ENCODE measurements at regions not wholly inside any gene's neighbourhood (a gene's known extent, or its start where the extent isn't known, plus 50 kb on each side); places are given as distances from the start of the nearest gene placed in this dataset.

DNA sequence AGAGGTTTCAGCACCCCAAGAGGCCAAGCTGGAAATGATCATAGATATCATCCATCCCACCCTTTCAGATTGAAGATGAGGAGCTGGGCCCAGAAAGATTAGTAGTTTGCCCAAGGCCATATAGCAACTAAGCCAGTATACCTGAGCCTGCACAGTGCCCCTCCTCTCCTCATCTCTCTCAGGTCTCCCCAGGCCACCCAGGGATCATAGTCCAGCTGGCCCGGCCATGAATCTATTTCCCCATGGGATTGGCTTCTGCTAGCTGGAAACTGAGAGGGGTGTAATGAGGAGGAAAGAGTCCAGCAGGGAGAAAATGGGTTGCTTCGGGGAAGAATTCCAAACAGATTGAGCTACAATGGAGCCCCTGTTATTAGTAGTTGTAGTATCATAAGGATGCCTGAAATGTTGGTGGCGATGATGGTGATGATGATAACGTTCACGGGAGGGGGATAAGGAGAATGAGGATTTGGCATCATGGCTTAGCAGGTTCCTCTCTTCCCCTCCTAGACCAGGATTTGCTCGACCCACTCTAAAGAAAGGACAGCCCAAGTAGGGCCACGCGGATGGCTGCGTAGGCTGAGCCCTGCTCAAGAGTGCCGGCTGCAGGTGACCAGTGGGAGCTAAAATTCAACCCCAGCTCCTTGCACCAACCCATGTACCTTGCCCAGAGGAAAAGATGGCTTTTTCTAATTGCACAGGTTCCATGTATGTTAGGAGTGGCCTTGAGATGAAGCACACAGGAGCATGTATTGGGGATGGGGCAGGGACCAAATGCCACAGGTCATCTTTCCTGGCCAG, 117.8 kb upstream of the PJA1 start (continued):
- TF ChIP-seq, protein P1, sequence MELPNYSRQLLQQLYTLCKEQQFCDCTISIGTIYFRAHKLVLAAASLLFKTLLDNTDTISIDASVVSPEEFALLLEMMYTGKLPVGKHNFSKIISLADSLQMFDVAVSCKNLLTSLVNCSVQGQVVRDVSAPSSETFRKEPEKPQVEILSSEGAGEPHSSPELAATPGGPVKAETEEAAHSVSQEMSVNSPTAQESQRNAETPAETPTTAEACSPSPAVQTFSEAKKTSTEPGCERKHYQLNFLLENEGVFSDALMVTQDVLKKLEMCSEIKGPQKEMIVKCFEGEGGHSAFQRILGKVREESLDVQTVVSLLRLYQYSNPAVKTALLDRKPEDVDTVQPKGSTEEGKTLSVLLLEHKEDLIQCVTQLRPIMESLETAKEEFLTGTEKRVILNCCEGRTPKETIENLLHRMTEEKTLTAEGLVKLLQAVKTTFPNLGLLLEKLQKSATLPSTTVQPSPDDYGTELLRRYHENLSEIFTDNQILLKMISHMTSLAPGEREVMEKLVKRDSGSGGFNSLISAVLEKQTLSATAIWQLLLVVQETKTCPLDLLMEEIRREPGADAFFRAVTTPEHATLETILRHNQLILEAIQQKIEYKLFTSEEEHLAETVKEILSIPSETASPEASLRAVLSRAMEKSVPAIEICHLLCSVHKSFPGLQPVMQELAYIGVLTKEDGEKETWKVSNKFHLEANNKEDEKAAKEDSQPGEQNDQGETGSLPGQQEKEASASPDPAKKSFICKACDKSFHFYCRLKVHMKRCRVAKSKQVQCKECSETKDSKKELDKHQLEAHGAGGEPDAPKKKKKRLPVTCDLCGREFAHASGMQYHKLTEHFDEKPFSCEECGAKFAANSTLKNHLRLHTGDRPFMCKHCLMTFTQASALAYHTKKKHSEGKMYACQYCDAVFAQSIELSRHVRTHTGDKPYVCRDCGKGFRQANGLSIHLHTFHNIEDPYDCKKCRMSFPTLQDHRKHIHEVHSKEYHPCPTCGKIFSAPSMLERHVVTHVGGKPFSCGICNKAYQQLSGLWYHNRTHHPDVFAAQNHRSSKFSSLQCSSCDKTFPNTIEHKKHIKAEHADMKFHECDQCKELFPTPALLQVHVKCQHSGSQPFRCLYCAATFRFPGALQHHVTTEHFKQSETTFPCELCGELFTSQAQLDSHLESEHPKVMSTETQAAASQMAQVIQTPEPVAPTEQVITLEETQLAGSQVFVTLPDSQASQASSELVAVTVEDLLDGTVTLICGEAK (IDR thresholded peaks at IDR 0.05; ENCODE audit: borderline replicate concordance) = no peak
- no peak for TF ChIP-seq NFYB (IDR thresholded peaks at IDR 0.05; ENCODE audit: insufficient read depth, low read depth, low read length)

DNA sequence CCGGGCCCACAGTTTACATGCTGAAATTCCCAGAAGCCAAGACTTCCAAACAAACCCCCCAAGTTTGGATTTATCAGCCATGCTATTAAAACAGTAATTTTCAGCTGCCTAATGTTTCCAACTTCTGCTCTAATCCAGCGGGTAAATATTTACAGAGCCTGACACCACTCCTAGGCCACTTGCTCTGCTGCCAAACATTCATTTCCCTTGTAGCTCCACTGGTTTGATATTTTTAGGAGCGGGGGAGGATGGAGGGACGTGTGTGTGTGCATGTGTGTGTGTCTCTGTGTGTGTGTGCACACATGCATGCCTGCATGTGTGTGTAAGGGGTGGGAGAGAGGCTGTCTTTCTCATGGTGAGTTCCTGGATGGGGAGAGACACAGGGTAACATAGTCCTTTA, 115.7 kb upstream of the PJA1 start:
- no peaks in the 10 kb centered on the region for H3K27me3 ChIP-seq (replicated peaks in 1 of 2; ENCODE audit: control insufficient read depth in 2 of 2, insufficient read depth in 2 of 2, low read length in 1 of 2)
- CTCF ChIA-PET = no interaction called here
- no peaks in the 10 kb centered on the region for H3K4me1 ChIP-seq (ENCODE audit: control insufficient read depth, insufficient read depth, low read length)
- RAD21 ChIA-PET (ENCODE audit: unreplicated experiment) = no interaction called here
- no peak overlapping the region for H3K9ac ChIP-seq (ENCODE audit: control insufficient read depth, insufficient read depth, low read length)
- no peaks in the 10 kb centered on the region for H3K36me3 ChIP-seq (ENCODE audit: control insufficient read depth in 2 of 2, insufficient read depth in 2 of 2, low read length in 1 of 2)
- no peak overlapping the region for H3K4me2 ChIP-seq (ENCODE audit: control insufficient read depth, insufficient read depth)
- POLR2A ChIA-PET = interaction anchor here (0.6 kb wide), 1 partner anchor 629 kb away, joined by 3 read pairs; no protein-coding TSS in a partner anchor
- H2AFZ ChIP-seq (ENCODE audit: control insufficient read depth, low read depth, low read length) = no peak overlapping the region
- H3K79me2 ChIP-seq (ENCODE audit: control insufficient read depth, insufficient read depth, low read length) = no peaks in the 10 kb centered on the region
- no peaks in the 10 kb centered on the region for H4K20me1 ChIP-seq (ENCODE audit: control insufficient read depth, insufficient read depth)
- intact Hi-C loops (cut with micrococcal nuclease; ENCODE audit: unreplicated experiment) = loop anchor here (10.0 kb wide), 1 partner anchor 126 kb away; no protein-coding TSS in a partner anchor
- no peak overlapping the region for H3K27ac ChIP-seq (ENCODE audit: control insufficient read depth, insufficient read depth)
- TF ChIP-seq SMAD1 (IDR thresholded peaks at IDR 0.05; ENCODE audit: low read depth, partially characterized antibody) = no peak
- no peak for TF ChIP-seq MEF2A (IDR thresholded peaks at IDR 0.05; ENCODE audit: insufficient read depth, low read depth, low read length)
- TF ChIP-seq CEBPB (IDR thresholded peaks at IDR 0.05; ENCODE audit: borderline replicate concordance in 1 of 2, low read depth in 2 of 2, low read length in 2 of 2) = no peak
- TF ChIP-seq, protein P2, sequence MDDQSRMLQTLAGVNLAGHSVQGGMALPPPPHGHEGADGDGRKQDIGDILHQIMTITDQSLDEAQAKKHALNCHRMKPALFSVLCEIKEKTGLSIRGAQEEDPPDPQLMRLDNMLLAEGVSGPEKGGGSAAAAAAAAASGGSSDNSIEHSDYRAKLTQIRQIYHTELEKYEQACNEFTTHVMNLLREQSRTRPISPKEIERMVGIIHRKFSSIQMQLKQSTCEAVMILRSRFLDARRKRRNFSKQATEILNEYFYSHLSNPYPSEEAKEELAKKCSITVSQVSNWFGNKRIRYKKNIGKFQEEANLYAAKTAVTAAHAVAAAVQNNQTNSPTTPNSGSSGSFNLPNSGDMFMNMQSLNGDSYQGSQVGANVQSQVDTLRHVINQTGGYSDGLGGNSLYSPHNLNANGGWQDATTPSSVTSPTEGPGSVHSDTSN (IDR thresholded peaks at IDR 0.05; ENCODE audit: insufficient replicate concordance, low read depth, low read length) = no peak
- TF ChIP-seq FOXK2 (IDR thresholded peaks at IDR 0.05) = no peak
- no peak for TF ChIP-seq EGR1 (IDR thresholded peaks at IDR 0.05; ENCODE audit: borderline replicate concordance in 1 of 2, low read depth in 2 of 2, low read length in 2 of 2)
- no peak for TF ChIP-seq PAX8 (IDR thresholded peaks at IDR 0.05)
- TF ChIP-seq HDAC2 (IDR thresholded peaks at IDR 0.05) = no peak
- in situ Hi-C loops (cut with MboI) = loop anchor here (5.0 to 25.0 kb wide), 3 partner anchors 454 to 1094 kb away; partner anchors contain the start of gene EFNB1
- no peak for ATAC-seq
- SMC1A ChIA-PET (ENCODE audit: uncharacterized antibody, unreplicated experiment) = interaction anchor here (1.0 kb wide), 1 partner anchor 10 kb away, joined by 5 read pairs; no protein-coding TSS in a partner anchor
- H3K4me3 ChIP-seq = no peak overlapping the region
- BruUV-seq (replicated peaks) = no TSS peak
- 36% methylated on average over 4 of the region's 4 CpGs for WGBS (ENCODE audit: insufficient coverage, insufficient replicate concordance, low lambda C conversion rate, missing lambda C conversion rate)
- no peak for DNase-seq (ENCODE audit: low read depth, low spot score)
- FAIRE-seq = no peak
- no peaks in the 10 kb centered on the region for H3K9me3 ChIP-seq (replicated peaks; ENCODE audit: control insufficient read depth, insufficient read depth, low read length)
